NB4 (cell line): ENCODE measurements at regions not wholly inside any gene's neighbourhood (a gene's known extent, or its start where the extent isn't known, plus 50 kb on each side); places are given as distances from the start of the nearest gene placed in this dataset.

Experiments
- DNase-seq: peaks from one replicate; pipeline ENCODE4 v3.0.0; 2010; ENCODE audit warnings: low read depth
- H3K4me3 ChIP-seq: one replicate; pipeline ENCODE4 v1.5.1; 2011; ENCODE audit warnings: mild to moderate bottlenecking, low read depth, low read length, moderate library complexity
- CTCF ChIP-seq: IDR thresholded peaks from one replicate; pipeline ENCODE4 v1.5.1; 2012; ENCODE audit warnings: low read depth, low read length
- MAX ChIP-seq: IDR thresholded peaks from 2 replicates; pipeline ENCODE4 v1.6.1; 2011; ENCODE audit warnings: low read depth, low read length
- MYC ChIP-seq: IDR thresholded peaks from 2 replicates; pipeline ENCODE4 v1.6.1; 2011; ENCODE audit warnings: low read depth, low read length
- POLR2A ChIP-seq: IDR thresholded peaks from 2 replicates; pipeline ENCODE4 v1.6.1; 2011; ENCODE audit warnings: mild to moderate bottlenecking; ENCODE audit not compliant: insufficient read length; ENCODE audit errors: extremely low read depth

DNA sequence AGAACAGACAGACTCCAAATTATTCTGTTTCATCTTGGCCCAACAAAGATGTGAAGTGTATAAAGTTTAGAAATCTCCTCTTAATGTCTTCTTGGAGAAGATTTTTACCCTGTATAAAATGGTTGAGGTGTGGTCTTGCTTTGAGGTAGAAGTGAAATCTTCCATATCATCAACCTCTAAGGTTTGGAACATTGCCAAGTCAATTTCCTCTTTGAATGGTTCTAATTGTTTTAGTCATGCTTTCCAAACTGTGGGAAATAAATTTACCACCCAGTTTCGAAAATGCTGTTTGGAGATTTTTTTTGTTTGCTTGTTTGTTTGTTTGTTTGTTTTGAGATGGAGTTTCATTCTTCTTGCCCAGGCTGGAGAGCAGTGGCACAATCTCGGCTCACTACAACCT lies 174.1 kb upstream of the ADAMTS3 start:
- TF ChIP-seq POLR2A (no peak), MAX (no peak), CTCF (no peak), MYC (no peak)
- peak; percentile 2 for DNase-seq
- no peak overlapping the region for H3K4me3 ChIP-seq

GRCh38 chr4:72715299-72715698 lies 146.3 kb upstream of the ADAMTS3 start:
- TF ChIP-seq MYC (no peak), MAX (no peak), CTCF (no peak), POLR2A (no peak)
- DNase-seq, result no peak
- H3K4me3 ChIP-seq, result no peak overlapping the region

- no peak overlapping the region for H3K4me3 ChIP-seq
- no peak for TF ChIP-seq MYC
- TF ChIP-seq POLR2A, result no peak
- no peak for TF ChIP-seq MAX
- no peak for TF ChIP-seq CTCF
- no peak for DNase-seq
These were observed 145.7 kb upstream of the ADAMTS3 start for GRCh38 chr4:72714482-72715279.

DNA sequence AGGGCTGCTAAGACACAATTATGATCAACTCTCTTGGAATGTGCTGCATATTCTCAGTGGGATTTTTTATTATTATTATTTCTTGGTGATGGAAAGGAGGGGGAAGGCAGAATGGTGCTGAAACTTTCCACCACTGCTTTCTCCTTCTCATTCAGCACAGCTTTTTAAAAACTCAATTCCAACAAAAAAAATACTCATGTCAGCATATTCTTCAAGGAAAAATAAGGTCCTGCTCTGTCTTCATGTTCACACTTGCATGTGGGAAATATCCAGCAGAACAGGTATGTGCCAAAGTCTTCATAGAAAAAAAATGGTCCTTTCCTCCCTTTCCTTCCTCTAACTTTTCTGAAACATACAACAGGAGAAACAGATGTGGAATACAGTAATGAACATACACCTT lies 144.0 kb upstream of the ADAMTS3 start:
- TF ChIP-seq MYC (no peak), POLR2A (no peak), MAX (no peak), CTCF (no peak)
- no peak overlapping the region for H3K4me3 ChIP-seq
- DNase-seq, result no peak

DNA sequence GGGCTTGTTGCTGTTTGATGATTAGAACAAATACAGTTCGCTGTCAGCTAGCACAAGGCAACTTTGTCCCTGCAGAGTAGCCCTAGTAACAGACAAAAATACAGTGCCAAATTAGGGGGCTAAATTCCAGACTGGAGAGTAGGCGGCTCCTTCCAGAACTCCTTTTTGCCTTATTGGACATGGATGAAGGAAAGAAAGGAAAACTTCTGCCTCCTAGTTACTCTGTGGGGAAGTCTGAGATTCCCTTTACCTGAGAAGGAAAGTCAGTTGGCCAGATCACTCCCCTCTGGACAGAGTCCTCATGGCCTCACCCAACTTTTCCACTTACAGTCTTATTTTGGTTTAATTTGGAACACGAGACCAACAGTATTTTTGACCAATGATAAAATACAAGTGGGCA lies 140.5 kb upstream of the ADAMTS3 start:
- H3K4me3 ChIP-seq, result no peak overlapping the region

More for the DNA sequence above, 140.5 kb upstream of the ADAMTS3 start:
- TF ChIP-seq MAX (no peak), POLR2A (no peak), MYC (no peak), CTCF (no peak)
- no peak for DNase-seq
